Activated CD8-positive, alpha-beta memory T cell treated with anti-CD3 and anti-CD28 coated beads, Interleukin-2, amount 50 U/mL, for 24 hours (primary cell): ENCODE measurements at regions not wholly inside any gene's neighbourhood (a gene's known extent, or its start where the extent isn't known, plus 50 kb on each side); places are given as distances from the start of the nearest gene placed in this dataset.

ENCODE experiments used
- DNase-seq: peaks from one replicate; pipeline ENCODE4 v3.0.0-alpha.2; 2020; ENCODE audit errors: extremely low read depth

DNA sequence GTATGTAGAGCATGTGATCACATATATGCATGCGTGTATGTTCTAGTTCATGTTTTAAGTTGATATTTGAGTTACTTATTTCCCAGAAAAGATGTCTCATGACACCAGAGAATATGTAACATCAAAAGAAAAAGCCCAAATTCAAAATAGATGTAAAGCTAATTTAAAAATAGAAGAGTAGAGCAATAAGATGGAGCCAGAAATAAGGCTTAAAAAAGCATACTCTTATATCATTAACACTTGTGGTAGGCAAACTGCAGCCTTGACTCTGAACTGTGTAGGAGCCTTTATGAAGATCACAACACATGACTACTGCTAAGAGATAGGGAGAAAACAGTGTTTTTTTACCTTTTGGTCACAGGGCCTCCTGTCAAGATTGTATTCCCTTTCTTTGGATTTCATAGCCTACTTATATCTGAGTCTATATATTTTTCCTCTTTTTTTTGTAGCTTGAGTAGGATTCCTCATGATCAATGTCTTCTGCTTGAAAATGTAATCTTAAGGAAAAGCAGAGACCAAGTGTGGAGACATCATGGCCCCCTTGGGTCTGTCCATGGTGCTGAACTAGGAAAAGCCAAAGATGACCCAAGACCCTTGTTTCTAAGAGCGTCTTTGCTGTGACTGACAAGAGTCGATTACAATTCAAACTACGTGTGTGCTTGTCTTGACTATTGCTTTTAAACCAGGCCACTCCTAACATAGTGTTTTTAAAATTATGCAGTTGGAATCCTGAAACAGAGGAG is 390.4 kb downstream of the SHISA9 start:
- no peak for DNase-seq

DNA sequence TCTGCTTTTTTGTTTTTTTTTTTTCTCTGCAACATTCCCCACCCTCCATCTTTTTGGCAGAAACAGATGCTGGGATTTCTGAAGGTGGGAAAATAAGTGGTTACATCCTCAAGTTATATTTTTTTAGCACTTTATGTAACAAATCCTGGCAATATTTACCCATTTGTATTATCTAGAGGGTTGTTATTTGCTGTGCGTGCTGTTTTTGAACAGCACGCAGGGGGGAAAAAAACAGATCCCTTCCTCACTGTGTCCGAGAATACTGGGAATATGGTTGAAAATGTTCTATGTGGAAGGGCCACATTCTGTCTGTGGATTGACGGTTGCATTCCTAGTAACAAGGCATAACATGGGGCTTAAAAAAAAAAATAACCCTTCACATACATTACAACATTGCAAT is 394.8 kb downstream of the SHISA9 start:
- no peak for DNase-seq

DNA sequence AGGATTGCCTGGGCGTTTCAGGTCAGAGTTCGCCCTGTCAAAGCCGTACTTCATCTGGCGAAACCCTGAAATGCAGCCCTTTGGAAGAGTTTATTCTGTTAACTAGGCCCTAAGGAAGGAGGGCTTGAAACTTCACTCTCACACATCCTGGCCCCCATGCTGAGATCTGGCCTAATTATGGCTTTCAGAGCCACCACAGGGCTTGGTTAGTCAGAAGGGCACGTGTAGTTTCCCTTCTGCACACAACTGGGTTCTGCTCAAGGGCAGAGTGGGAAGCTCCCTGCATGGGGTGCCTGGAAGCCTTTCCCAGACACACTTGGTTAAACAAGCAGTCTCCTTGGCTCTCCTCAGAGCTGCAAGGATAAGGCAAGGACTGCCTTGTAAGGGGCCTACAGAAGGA is 397.3 kb downstream of the SHISA9 start:
- DNase-seq = no peak

DNA sequence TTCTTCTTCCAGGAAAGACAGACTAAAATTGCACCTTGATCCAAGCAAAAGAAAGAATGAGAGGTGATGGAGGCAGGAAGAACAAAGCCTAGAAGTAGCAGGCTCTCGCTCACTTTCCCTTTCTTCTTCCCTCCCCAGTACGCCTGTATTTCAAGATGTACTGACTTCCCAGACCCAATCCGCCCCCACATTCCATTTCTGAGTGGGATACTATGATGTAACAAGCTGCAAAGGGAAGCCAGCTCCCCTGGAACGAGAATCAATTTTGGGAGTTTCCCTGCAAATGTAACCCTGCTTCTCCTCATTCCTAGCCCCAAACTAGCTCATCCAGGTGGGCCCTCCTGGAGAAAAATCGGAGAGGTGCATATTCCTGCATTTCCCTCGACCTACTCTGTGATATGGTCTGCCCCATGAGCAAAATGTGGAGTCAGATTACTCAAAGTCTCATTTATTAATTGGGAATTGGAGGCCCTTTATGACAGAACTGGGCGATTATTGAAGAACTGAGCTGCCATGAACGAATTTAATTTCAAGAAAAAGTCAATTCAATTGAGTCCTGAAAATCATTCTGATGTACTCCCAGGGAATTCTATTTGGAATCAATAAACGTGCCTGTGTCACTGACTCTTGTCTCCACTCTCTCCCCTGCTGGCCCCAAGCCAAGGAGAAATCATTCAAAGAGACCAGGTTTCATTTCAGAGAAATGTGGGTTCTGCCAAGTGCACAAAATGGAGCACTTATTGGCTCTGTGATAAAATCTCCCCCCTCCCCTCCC is 398.9 kb downstream of the SHISA9 start:
- DNase-seq = no peak

DNA sequence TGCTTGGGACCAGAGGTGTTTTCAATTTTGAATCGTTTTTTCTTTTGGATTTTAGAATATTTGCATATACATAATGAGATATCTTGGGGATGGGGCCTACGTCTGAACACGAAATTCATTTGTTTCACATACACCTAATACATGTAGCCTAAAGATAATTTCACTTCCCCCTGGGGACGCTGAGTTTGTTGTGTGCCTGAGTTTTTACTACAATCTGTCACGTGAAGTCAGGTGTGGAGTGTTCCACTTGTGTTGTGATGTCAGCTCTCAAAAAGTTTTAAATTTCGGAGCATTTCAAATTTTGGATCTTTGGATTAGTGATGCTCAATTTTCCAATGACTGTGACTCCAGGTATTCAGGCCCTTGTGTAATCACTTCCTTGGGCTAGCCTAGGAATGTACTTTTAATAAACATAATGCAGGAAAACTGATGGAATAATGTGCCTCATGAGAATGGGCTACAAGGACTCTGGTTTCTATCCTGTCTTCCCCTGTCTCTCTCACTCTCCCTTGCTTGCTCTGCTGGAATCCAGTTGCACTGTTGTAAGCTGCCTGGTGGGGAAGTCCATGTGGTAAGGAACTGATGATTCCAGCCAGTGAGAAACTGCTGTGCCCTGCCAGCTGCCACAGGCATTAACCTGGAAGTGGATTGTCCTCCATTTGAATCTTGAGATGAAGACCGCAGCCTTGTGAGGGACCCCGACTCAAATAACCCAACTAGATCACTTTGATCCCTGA is 403.8 kb downstream of the SHISA9 start:
- DNase-seq = no peak

DNA sequence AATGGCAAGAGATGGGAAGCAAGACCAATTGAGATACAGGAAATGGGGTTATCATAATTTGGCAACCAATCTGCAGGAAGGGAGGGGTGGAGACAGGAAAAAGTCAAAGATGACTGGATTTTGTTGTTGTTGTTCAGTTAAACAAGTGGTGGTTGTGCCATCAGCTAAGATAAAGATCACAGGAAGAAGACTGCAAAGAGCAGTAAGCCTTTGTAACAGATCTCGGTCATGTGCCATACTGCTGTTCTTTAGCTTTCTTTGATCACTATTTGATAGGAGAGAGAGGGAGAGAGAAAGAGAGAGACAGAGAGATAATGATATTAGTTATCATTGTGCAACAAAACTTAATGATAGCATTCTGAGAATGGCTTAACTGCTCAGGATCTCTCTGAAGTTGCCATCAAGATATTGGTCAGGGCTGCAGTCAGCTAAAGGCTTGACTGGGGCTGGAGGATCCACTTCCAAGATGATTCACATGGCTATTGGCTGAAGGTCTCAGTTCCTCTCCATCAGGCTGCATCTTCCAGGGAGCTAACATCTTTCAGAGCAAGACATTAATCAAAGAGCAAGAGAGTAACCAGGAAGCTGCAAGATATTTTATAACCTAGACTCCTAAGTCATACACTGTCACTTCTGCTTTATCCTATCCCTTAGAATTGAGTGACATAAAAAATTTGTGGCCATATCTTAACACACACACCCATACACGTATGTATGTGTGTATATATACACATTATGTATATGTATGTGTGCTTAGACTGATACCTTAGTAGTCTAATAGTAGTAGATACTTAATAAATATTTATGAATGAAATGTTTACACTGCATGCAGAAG is 405.0 kb downstream of the SHISA9 start:
- DNase-seq = no peak

DNA sequence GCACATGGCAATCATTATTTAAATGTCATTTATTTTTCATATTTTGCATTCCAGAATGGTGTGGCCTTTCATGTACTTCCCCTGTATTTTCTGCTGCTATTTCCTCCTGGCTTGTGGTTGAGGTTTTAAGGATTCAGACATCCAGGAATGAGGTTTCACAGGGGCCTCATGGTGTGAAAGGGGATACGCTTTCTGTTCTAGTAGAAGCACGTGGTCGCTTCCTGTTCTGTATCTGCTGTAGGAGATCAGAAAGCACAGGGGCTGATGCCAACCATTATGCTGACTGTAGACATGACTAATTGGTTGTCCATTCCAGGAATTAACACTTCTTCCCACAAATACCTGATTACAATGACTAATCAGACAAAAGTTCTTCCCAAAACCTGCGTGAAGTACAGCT is 405.9 kb downstream of the SHISA9 start:
- DNase-seq = no peak

DNA sequence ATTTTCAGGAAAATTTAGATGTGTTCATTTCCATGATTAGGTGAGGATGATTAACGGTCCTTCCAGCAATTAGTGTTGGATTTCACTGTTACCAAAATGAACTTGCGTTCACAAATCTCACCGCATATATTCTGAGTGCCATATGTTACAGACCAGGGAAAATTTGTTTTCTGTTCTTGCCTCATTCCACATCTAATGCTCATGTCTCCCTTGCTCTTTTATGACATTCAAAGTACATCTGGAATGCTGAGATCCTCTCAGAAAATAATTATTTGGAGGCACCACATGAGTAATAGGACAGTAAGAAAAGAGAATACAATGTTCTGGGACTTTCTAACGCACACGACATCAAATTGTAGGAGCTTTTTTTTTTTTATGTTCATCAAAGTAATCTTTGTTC is 406.5 kb downstream of the SHISA9 start:
- DNase-seq = no peak

DNA sequence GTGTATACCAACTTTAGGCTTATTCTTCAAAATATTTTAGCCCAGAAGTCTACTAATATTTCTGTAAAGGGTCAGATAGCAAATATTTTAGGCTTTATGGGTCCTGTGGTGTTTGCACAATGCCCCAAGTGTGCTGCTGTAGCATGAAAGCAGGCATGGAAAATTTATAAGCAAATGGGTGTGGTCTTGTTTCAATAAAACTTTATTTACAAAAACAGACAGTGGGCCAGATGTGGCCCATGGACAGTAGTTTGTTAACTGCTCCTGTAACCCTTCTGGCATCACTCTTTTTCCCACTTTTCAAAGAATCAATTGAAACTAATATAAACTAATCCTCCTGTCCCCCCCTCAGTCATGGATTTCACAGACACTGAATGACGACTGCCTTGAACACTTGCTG is 410.7 kb downstream of the SHISA9 start:
- no peak for DNase-seq

DNA sequence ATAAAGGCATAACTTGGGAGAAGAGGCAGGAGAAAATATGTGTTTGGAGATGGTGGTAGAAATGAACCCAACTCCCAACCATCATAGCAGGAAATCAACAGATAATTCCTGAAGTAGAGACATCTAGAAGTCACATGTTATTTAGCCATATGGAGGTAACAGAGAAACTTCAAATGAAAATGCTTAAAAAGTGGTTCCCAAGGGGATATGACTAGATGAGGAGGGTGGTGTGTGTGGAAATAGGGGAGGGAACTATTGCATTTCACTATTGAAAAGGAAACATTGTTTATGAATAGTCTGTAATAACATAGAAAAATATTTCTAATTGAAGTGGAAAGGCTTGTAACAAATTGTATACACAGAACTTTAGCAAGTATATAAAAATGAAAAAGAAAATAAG is 412.0 kb downstream of the SHISA9 start:
- no peak for DNase-seq

DNA sequence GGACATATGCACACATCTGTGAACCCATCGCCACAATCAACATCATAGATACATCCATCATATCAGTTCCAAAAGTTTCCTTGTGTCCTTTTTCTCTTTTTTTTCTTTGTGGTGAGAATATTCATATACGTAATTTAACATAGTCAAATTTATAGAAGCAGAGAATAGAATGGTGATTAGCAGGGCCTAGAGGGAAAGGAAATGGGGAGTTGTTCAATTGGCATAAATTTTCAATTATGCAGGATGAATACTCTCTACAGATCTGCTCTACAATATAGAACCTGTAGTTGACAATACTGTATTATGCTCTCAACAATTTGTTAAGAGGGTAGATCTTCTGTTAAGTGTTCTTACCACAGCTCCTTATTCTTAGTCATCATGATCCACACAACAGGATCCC is 413.2 kb downstream of the SHISA9 start:
- no peak for DNase-seq

DNA sequence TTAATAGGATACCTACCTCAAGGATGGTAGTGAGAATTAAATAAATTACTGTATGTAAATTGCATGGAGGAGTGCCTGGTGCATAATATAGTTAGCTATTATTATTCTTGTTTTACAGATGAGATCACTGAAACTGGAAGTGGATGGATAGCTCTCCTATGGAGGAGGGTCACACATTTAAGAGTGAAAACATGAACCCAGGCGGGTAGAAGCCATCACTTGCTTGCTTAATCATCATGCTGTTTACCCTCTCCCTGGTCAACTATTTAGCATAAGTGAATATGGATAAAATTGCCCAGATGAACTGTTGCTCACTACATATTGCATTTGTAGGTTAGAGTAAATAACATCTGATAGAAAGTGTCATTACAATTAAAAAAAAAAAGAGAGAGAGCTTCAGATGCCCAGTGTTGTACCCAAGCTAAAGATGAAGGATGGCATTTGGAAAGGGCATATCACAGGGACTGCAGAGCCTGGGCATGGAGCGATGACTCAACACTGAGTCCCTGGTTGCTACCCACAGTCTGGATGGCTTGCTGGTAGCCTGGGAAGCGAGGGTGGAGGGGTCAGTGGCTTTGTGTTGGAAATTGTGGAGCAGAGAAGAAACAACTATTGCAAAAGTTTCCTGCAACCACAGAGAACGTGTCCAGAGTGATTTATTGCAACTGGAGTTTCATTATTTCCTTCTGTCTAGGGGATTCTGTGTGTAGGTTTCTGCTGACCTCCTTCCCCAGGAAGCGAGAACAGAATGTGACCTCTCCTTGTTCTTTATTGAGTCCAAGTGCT is 414.4 kb downstream of the SHISA9 start:
- DNase-seq = no peak

DNA sequence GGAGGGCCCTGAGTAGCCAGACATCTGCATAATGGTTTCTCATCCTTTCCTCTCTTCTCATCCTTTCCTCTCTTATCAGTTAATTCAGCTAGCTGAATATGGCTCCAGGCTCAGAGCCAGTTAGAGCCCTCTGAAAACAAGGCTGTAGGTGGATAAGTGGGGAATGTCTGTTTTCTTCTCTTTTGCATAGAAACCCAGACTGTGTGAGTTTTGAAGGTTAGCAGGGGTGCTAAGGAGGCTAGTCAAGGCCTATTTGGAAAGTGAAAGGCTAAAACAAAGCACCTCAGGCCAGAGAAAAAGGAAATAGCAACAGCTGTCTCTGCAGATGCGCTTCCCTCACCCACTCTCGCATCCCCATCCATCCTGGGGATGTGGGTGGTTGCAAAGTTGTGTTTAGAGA is 420.9 kb downstream of the SHISA9 start:
- no peak for DNase-seq

DNA sequence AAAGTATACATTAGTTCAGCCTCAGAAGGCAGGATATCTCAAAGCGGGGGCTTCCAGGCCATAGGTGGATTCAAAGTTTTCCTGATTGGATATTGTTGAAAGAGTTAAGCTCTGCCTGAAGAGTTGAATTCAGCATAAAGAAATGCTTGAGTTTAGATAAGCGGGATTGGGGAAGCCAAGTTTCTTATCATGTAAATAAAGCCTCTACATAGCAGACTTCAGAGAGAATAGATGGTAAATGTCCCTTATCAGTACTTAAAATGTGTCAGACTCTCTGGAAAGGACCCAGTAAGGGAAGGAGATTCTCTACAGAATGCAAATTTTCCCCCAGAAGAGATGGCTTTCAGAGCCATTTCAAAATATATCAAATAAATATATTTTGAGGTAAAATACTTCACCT is 423.5 kb downstream of the SHISA9 start:
- DNase-seq = no peak

DNA sequence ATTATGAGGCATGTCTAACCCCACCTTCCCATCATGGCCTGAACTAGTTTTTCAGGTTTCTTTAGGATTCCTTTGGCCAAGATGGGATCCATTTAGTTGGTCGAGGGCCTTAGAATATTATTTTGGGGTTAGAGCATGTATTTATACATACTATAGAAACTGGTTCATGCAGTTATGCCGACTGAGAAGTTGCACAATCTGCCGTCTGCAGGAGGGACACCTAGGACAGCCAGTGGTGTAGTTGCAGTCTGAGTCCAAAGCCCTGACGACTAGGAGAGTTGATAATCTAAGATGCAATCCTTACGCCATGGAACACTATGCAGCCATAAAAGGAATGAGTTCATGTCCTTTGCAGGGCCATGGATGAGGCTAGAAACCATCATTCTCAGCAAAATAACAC is 424.0 kb downstream of the SHISA9 start:
- no peak for DNase-seq

DNA sequence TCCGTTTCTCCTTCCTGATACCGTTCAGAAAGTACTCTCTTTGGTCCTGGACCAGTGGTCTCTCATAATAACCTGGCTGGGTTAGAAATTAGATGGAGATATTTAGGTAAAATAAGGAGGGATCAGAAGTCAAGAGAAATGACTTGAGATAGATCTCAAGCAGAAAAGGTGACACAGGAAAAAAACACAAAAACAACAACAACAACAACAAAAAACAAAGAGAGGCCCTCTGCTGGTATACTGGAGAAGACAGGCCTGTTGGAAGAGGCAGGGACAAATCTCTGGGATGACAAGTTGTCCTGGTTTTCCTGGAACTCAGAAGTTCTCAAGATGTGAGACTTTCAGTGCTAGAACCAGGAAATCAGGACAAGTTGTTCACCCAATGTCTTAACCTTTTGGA is 430.5 kb downstream of the SHISA9 start:
- no peak for DNase-seq

DNA sequence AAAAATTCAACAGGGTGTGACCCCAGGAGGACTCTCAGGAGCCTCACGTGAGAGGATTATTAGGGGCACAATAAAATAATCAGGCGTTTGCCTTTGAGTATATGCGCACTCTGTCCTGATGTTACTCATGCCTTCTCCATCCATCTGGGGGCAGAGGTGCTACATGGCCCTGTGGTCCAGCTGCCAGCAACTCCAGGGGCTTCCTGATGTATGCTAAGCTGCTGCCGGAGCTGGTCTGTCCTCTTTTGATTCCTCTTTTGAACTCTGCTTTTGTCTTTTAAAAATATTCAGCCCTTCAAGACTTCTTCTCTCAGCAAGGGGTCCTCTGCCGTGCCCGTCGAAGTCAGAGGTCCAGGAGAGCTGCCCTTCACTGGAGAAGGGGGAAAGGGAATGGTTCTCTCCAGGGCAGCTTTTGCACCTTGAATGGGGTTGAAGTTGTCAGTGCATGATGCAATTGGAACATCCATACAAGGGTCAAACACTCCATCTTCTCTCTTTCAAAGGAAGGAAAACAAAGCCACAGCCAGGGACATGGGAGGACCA is 431.4 kb downstream of the SHISA9 start:
- DNase-seq = no peak

DNA sequence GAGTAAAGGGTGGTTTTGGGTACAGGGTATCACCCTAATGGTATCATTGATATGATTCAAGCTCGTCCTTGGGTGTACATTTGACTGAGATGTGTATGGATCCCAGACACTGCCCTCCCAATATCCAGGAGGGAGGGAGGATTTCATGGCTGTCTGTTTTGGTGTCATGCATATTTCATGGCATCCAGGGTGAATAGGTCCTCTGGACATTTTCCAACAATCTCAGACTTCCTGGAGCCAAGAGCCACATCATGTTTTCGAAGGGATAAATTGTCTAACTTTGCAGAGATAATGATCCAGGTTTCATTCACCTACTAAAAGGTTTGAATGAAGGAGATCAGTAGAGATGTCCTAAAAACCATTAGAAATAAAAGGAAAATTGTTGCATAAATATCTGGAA is 431.9 kb downstream of the SHISA9 start:
- no peak for DNase-seq

DNA sequence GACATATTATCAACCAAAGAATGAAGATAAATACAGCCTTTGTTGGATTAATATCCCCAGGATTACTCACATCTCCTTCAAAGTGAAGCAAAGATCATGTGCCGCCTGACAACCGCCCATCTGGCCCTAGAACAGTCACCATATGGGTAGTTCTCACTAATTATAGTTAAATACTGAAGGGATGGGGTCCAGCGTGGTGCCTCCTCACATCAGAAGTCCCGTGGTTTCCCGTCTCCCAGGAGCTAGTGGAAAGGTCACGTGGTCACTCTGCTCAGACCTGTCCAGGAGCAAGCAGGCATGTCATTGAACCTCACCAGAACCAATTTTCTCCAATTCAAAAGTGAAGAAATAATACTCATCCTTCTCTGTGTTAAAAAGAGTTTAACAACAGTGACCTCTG is 434.5 kb downstream of the SHISA9 start:
- no peak for DNase-seq

DNA sequence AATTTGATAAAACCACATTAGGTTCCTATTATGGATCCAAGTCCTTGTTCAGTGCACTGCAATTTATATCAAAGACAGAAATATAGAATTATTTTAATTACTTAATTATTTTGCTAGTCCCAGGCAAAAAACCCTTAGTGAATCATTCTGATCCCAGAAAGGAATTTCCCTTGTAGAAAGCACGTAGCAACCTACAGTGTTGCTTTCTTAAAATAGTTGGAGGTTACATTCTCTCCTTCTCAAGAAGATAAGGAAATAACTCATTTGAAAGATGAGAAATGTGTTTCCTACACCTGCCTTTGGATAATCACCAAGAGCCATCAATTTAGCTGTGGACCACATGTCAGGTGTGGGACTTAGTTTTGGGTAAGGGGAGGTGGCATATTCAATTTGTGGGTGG is 434.9 kb downstream of the SHISA9 start:
- DNase-seq = no peak
